Muscle layer of colon (tissue), 2 donors: ENCODE measurements at regions not wholly inside any gene's neighbourhood (a gene's known extent, or its start where the extent isn't known, plus 50 kb on each side); places are given as distances from the start of the nearest gene placed in this dataset.
"Not testable (repeated sequence)": the region's sequence is repeated elsewhere in the genome, so short reads cannot be mapped to it uniquely, and the experiment has no call there.

Source experiments
- H3K27ac ChIP-seq: one replicate; pipeline ENCODE4 v1.7.0; 2013; ENCODE audit warnings: low read depth, mild to moderate bottlenecking, low read length, moderate library complexity
- H3K27me3 ChIP-seq, 2 donors: one replicate each; pipeline ENCODE4 v1.7.0; 2013; ENCODE audit warnings: low read length in 2 of 2, mild to moderate bottlenecking in 2 of 2; ENCODE audit not compliant: insufficient read depth in 2 of 2, control insufficient read depth in 1 of 2
- H3K36me3 ChIP-seq: one replicate; pipeline ENCODE4 v1.7.0; 2013; ENCODE audit warnings: mild to moderate bottlenecking, low read length; ENCODE audit not compliant: insufficient read depth
- H3K4me1 ChIP-seq: one replicate; pipeline ENCODE4 v1.7.0; 2013; ENCODE audit warnings: mild to moderate bottlenecking, low read length; ENCODE audit not compliant: insufficient read depth
- H3K4me3 ChIP-seq, 2 donors: one replicate each; pipeline ENCODE4 v1.7.0; 2013; ENCODE audit warnings: low read length in 2 of 2, low read depth in 1 of 2, mild to moderate bottlenecking in 1 of 2, moderate library complexity in 1 of 2
- H3K9ac ChIP-seq: one replicate; pipeline ENCODE4 v1.7.0; 2013; ENCODE audit warnings: low read length
- H3K9me3 ChIP-seq: one replicate; pipeline ENCODE4 v1.7.0; 2013; ENCODE audit warnings: mild to moderate bottlenecking, low read length
- donor health status: abdominal sarcoma.
- donor health status: Adenocarcinoma of cecum.

DNA sequence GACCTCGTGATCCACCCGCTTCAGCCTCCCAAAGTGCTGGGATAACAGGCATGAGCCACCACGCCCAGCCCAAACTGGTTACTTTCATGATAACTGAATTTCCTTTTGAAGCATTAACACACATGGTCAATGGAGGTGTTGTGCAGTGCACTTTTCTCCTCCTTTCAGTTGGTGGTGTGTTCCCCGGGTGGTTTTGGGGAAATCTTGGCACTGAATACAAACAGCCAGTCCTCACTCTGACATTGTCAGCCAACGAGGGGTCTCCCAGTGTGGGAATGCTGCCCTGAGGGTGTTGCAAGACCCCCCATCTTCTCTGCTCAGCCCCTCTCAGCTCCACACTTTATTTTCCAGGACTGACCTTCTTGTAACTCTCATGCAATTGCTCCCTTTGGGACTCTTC is 70.5 kb downstream of the SOX9 start:
- H3K9me3 ChIP-seq = no peaks in the 10 kb centered on the region
- no peak overlapping the region for H3K4me3 ChIP-seq
- no peak overlapping the region for H3K27ac ChIP-seq
- no peaks in the 10 kb centered on the region for H3K36me3 ChIP-seq
- H3K4me1 ChIP-seq = no peaks in the 10 kb centered on the region
- H3K9ac ChIP-seq = no peak overlapping the region
- no peaks in the 10 kb centered on the region for H3K27me3 ChIP-seq

DNA sequence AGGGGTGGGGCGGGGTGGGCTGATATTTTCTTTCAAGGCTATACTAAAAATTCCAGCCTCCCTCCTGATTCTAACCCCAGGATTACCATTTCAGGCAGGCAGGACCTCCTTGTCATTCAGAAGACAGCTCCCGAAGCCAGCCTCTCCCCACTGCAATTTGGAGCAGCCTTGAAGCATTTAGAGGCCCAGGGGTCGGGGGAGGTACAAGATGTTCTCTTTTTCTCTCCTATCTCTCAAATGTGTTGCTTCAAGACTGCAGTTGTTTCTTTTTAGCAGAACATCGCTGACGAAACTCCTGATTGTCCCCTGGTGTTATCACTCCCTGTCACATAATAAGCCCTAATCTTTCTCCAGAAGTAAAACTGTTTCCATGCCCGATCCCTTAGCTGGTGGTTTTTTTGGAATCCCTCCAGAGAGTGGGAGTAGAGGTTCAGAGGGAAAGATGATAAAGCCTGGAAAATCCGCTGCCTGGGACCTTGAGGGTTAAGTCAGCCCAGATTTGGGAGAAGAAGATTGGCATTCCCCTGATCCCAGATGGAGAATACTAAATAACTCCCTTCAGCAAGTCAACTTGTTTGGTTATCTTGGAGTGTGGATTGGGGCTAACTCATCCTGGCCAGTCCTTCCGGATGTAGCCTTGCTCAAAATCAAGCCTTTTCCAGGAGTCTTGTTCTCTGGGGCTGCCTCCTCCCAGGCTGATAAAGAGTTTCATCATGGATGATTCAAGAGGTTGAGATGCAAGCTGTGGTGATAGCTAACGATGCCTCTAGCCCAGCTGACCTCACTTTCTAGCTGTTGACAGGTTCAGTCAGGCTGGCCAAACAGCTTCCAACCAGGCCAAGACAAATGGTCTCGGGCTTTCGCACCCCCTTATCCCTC is 71.3 kb downstream of the SOX9 start:
- Histone ChIP-seq H3K9ac (no peak overlapping the region), H3K4me1 (no peaks in the 10 kb centered on the region), H3K27ac (no peak overlapping the region), H3K27me3 (no peaks in the 10 kb centered on the region), H3K9me3 (no peaks in the 10 kb centered on the region), H3K4me3 (no peak overlapping the region), H3K36me3 (no peaks in the 10 kb centered on the region)

DNA sequence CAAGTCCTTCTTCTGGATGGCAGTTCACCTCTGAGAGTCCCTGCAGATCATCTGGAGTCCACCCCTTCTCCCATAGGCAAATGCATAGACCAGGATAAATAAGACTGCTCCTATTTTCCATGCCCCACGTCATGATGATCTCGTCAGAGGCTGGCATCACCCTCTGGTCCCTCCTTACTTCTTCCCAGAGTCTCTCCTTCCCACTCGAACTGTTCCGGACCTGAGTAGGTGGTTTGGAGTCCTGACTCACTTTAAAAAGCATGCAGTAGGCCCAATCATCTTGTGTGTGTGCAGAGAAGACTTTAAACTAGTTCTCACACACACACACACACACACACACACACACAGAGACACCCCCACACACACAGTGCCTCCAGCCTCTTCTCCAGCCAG is 72.0 kb downstream of the SOX9 start:
- Histone ChIP-seq H3K27ac (no peak overlapping the region), H3K4me1 (no peaks in the 10 kb centered on the region), H3K9me3 (no peaks in the 10 kb centered on the region), H3K36me3 (no peaks in the 10 kb centered on the region), H3K27me3 (no peaks in the 10 kb centered on the region), H3K9ac (no peak overlapping the region), H3K4me3 (no peak overlapping the region)

GRCh38 chr17:72193391-72194106 is 72.7 kb downstream of the SOX9 start:
- Histone ChIP-seq H3K4me1 (no peaks in the 10 kb centered on the region), H3K27ac (no peak overlapping the region), H3K36me3 (no peaks in the 10 kb centered on the region), H3K4me3 (no peak overlapping the region), H3K9ac (no peak overlapping the region), H3K27me3 (no peaks in the 10 kb centered on the region), H3K9me3 (no peaks in the 10 kb centered on the region)

GRCh38 chr17:72194107-72194440 is 73.3 kb downstream of the SOX9 start:
- H3K36me3 ChIP-seq, H3K27me3 ChIP-seq, H3K4me3 ChIP-seq, H3K9ac ChIP-seq, H3K9me3 ChIP-seq, H3K27ac ChIP-seq, H3K4me1 ChIP-seq: not testable (repeated sequence)

DNA sequence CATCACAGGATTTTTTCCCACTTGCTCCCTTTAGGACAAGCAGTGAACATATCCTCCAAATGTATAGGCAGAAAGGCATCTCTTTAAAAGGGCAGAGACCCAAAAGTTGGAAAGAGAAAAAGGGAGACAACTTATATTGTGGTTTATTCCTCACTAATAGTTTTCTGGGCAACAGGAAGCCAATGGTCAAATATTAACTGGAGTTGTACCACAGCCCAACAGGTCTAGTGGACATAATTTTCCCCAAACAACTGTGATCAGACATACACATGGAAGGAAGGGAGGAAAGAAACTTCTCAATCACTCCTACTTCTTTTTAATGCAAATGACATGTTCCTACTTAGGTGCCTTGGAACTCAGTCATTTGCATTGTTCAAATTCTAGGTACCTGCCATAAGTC is 78.4 kb downstream of the SOX9 start:
- H3K36me3 ChIP-seq = no peaks in the 10 kb centered on the region
- H3K27ac ChIP-seq = no peak overlapping the region
- H3K9me3 ChIP-seq = no peaks in the 10 kb centered on the region
- no peaks in the 10 kb centered on the region for H3K27me3 ChIP-seq
- no peaks in the 10 kb centered on the region for H3K4me1 ChIP-seq
- no peak overlapping the region for H3K9ac ChIP-seq
- H3K4me3 ChIP-seq = no peak overlapping the region

GRCh38 chr17:72204742-72205141 is 83.9 kb downstream of the SOX9 start:
- H3K4me1 ChIP-seq = no peaks in the 10 kb centered on the region
- no peaks in the 10 kb centered on the region for H3K9me3 ChIP-seq
- no peak overlapping the region for H3K4me3 ChIP-seq
- H3K36me3 ChIP-seq = no peaks in the 10 kb centered on the region
- H3K9ac ChIP-seq = no peak overlapping the region
- no peak overlapping the region for H3K27ac ChIP-seq
- no peaks in the 10 kb centered on the region for H3K27me3 ChIP-seq

GRCh38 chr17:72205357-72205756 is 84.5 kb downstream of the SOX9 start:
- no peaks in the 10 kb centered on the region for H3K9me3 ChIP-seq
- H3K36me3 ChIP-seq = no peaks in the 10 kb centered on the region
- no peak overlapping the region for H3K27ac ChIP-seq
- H3K27me3 ChIP-seq = no peaks in the 10 kb centered on the region
- no peak overlapping the region for H3K9ac ChIP-seq
- no peak overlapping the region for H3K4me3 ChIP-seq
- H3K4me1 ChIP-seq = no peaks in the 10 kb centered on the region

DNA sequence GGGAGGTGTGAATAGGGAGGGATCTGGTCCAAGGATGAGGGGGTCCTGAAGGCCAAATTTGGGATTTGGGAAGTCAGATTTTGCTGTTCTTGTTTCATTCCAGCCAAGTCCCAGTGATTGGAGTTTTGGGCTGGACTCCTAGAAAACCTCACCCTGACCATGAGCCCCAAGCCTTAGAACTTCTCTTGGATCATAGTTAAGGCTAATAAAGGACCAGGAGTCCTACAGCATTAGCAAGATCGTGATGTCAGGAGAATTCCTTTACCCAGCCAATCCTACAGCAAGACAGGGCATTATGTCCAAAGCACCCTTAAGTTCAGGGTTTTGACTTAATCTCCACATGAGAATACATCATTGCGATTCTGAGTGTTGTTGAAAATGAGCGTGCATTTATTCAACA is 85.0 kb downstream of the SOX9 start:
- Histone ChIP-seq H3K36me3 (no peaks in the 10 kb centered on the region), H3K4me1 (no peaks in the 10 kb centered on the region)

DNA sequence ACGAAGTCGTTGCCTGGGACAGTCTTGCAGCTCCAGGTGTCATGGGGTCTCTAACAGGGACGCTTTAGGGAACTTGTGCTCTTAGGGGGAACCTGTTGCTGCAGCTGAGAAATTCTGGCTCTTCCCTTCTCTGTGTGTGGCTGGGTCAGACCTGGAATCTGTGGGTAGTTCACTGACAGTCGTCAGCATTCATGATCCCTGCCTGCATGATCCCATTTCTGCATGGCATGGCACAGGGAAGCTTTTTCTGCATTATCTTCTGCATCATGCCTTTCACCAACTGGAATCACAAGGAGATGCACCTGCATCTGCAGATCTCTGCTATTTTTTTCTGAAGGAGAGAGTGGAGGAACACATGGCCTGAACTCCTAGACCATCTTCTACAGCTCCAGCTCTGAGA is 85.6 kb downstream of the SOX9 start:
- H3K27me3 ChIP-seq = no peaks in the 10 kb centered on the region
- no peaks in the 10 kb centered on the region for H3K9me3 ChIP-seq
- H3K27ac ChIP-seq = no peak overlapping the region
- H3K9ac ChIP-seq = no peak overlapping the region
- no peaks in the 10 kb centered on the region for H3K36me3 ChIP-seq
- H3K4me3 ChIP-seq = no peak overlapping the region
- no peaks in the 10 kb centered on the region for H3K4me1 ChIP-seq

More for the DNA sequence above, 85.0 kb downstream of the SOX9 start:
- Histone ChIP-seq H3K9me3 (no peaks in the 10 kb centered on the region), H3K9ac (no peak overlapping the region), H3K27me3 (no peaks in the 10 kb centered on the region), H3K4me3 (no peak overlapping the region), H3K27ac (no peak overlapping the region)

DNA sequence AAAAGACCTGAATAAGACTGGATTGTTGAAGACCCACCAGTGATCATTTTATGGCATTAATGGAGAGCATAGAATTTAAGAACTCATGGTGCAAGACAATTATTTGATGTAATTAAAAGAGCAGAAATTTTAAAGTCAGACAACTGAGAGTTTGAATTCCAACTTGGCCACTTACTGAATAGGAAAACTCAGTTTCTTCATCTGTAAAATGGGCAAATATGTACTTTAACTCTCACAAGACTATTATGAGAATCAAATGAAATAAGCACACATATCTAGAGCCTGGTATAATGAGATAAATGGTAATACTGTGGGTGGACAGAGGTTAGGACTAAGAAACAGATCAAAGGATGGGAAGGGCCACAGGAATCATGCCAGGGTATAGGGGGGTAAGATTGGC is 88.0 kb downstream of the SOX9 start:
- Histone ChIP-seq H3K36me3 (no peaks in the 10 kb centered on the region), H3K4me1 (no peaks in the 10 kb centered on the region), H3K9ac (no peak overlapping the region), H3K27ac (no peak overlapping the region), H3K27me3 (no peaks in the 10 kb centered on the region), H3K4me3 (no peak overlapping the region), H3K9me3 (no peaks in the 10 kb centered on the region)

GRCh38 chr17:72212041-72212440 is 91.2 kb downstream of the SOX9 start:
- Histone ChIP-seq H3K4me3 (no peak overlapping the region), H3K36me3 (no peaks in the 10 kb centered on the region), H3K4me1 (no peaks in the 10 kb centered on the region), H3K27ac (no peak overlapping the region), H3K27me3 (no peaks in the 10 kb centered on the region), H3K9me3 (no peaks in the 10 kb centered on the region), H3K9ac (no peak overlapping the region)
